Posterior vena cava (tissue), 2 donors: ENCODE measurements at regions not wholly inside any gene's neighbourhood (a gene's known extent, or its start where the extent isn't known, plus 50 kb on each side); places are given as distances from the start of the nearest gene placed in this dataset.

ENCODE experiments used
- DNase-seq: peaks from one replicate; pipeline ENCODE4 v3.0.0-alpha.2; 2020; ENCODE audit warnings: low spot score
- intact Hi-C, 2 donors: fragments of 100-400 bp; cut with DNase I; formaldehyde crosslinking; loops; one replicate each; pipeline versions ENCODE4 v1.14.1 to v1.14.2; 2022 to 2023
- donor health status: DM: yes; HTN: yes; CAD: no.
- donor health status: DM: yes; HTN: yes; CAD: no.

- DNase-seq, result no peak
- intact Hi-C loops, result no loop called here
These were observed 117.8 kb upstream of the PRNP start for GRCh38 chr20:4568361-4568959.

GRCh38 chr20:4567170-4567569 lies 119.1 kb upstream of the PRNP start:
- intact Hi-C loops, result no loop called here
- no peak for DNase-seq

GRCh38 chr20:4563534-4563933 lies 122.7 kb upstream of the PRNP start:
- intact Hi-C loops, result no loop called here
- no peak for DNase-seq

- intact Hi-C loops, result no loop called here
- no peak for DNase-seq
These were observed 123.2 kb upstream of the PRNP start for GRCh38 chr20:4563031-4563430.

- DNase-seq, result no peak
- intact Hi-C loops, result no loop called here
These were observed 125.6 kb upstream of the PRNP start for GRCh38 chr20:4560667-4561066.

GRCh38 chr20:4559906-4560305 lies 126.3 kb upstream of the PRNP start:
- intact Hi-C loops, result no loop called here
- DNase-seq, result no peak

GRCh38 chr20:4559106-4559505 lies 127.2 kb upstream of the PRNP start:
- intact Hi-C loops, result no loop called here

GRCh38 chr20:4556781-4557180 lies 129.5 kb upstream of the PRNP start:
- intact Hi-C loops, result no loop called here
- no peak for DNase-seq

More at GRCh38 chr20:4559106-4559505, 127.2 kb upstream of the PRNP start:
- no peak for DNase-seq

- intact Hi-C loops, result no loop called here
- DNase-seq, result no peak
These were observed 130.9 kb upstream of the PRNP start for GRCh38 chr20:4555188-4555890.

GRCh38 chr20:4554346-4554745 lies 131.9 kb upstream of the PRNP start:
- no peak for DNase-seq
- intact Hi-C loops, result no loop called here

- DNase-seq, result no peak
- intact Hi-C loops, result no loop called here
These were observed 134.1 kb upstream of the PRNP start for GRCh38 chr20:4552075-4552640.

GRCh38 chr20:4550740-4551139 lies 135.5 kb upstream of the PRNP start:
- intact Hi-C loops, result no loop called here
- DNase-seq, result no peak

GRCh38 chr20:4549711-4550259 lies 136.5 kb upstream of the PRNP start:
- intact Hi-C loops, result no loop called here
- no peak for DNase-seq

- DNase-seq, result no peak
- intact Hi-C loops, result no loop called here
These were observed 137.7 kb upstream of the PRNP start for GRCh38 chr20:4548552-4548951.

GRCh38 chr20:4546786-4547185 lies 139.5 kb upstream of the PRNP start:
- no peak for DNase-seq
- intact Hi-C loops, result no loop called here

- intact Hi-C loops, result no loop called here
- no peak for DNase-seq
These were observed 139.9 kb upstream of the PRNP start for GRCh38 chr20:4546342-4546741.

- intact Hi-C loops, result no loop called here
- no peak for DNase-seq
These were observed 140.7 kb upstream of the PRNP start for GRCh38 chr20:4545526-4545925.

- intact Hi-C loops, result no loop called here
- no peak for DNase-seq
These were observed 141.5 kb upstream of the PRNP start for GRCh38 chr20:4544765-4545164.

GRCh38 chr20:4542270-4542669 lies 144.0 kb upstream of the PRNP start:
- intact Hi-C loops, result no loop called here
- DNase-seq, result no peak

GRCh38 chr20:4534315-4534714 lies 151.9 kb upstream of the PRNP start:
- intact Hi-C loops, result no loop called here
- DNase-seq, result no peak
